ENCODE measurements at regions not wholly inside any gene's neighbourhood (a gene's known extent, or its start where the extent isn't known, plus 50 kb on each side); places are given as distances from the start of the nearest gene placed in this dataset.
"Not testable (repeated sequence)": the region's sequence is repeated elsewhere in the genome, so short reads cannot be mapped to it uniquely, and the experiment has no call there.

DNA sequence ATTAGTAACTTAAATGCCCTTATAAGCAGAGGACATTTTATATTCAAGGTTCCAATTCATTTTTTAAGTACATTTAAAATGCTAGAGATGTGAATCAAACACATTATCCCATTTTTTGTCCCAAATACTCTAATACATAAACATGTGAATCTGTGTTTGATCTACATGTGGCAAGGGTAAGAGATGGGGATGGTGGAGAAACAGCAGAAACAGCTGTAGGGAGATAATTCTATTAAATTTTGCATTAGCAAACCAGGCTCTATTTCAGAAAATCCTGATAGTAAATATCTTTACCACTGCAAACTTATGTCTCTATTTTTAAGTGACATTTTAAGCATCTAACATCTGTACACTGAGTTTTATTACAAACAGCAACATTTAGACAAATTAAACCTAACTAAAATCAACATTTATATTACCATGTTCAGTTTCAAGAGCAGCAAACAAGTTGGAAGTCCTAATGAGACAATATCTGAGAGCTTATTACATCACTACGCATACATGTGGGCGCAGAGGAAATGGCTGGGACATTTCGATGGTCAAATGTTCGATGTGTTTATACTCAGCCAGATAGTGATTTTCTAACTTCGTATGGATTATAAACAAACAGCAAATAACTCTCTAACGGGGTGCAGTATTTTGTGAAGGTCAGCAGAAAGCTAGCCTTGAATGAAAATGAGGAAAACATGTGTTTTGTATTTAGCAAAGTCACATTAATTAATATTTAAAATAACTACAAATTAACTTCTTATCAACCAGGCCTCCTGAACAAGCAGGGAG lies 165.1 kb downstream of the GJA1 start:
- H3K27me3 Mint-ChIP-seq, result no peaks in the 10 kb centered on the region
- no peaks in the 10 kb centered on the region for H3K4me1 Mint-ChIP-seq
- no peak overlapping the region for H3K27ac Mint-ChIP-seq
- ATAC-seq, result no peak
- H3K9me3 Mint-ChIP-seq, result no peaks in the 10 kb centered on the region
- H3K4me3 Mint-ChIP-seq, result no peak overlapping the region
- no peak for DNase-seq

- Mint-ChIP-seq H3K4me3 (no peak overlapping the region), H3K27me3 (no peaks in the 10 kb centered on the region), H3K27ac (no peak overlapping the region), H3K9me3 (no peaks in the 10 kb centered on the region), H3K4me1 (no peaks in the 10 kb centered on the region)
- DNase-seq (no peak), ATAC-seq (no peak)
Measured at GRCh38 chr6:121603486-121603885, 168.0 kb downstream of the GJA1 start.

GRCh38 chr6:121607721-121608120 lies 172.3 kb downstream of the GJA1 start:
- no peaks in the 10 kb centered on the region for H3K9me3 Mint-ChIP-seq

DNA sequence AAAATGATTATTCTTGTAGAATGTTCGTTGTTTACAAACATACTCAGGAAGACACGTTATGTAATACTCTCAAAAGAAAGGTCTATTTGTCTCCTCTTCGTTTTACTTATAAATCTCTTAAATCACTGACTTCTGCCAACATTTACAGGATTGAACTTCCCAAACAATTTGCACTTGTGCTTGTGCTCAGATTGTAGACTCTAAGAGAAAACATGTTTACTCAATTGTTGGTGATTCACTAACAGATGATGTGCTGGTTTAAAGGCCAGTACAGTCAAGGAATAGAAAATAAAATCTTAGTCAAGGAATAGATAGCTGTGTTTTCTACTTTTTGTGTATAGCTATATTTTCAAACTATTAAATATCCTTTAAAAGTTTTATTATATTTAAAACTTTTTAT lies 172.8 kb downstream of the GJA1 start:
- H3K27me3 Mint-ChIP-seq, result no peaks in the 10 kb centered on the region
- no peak overlapping the region for H3K27ac Mint-ChIP-seq
- no peaks in the 10 kb centered on the region for H3K4me1 Mint-ChIP-seq

More at GRCh38 chr6:121607721-121608120, 172.3 kb downstream of the GJA1 start:
- no peak overlapping the region for H3K4me3 Mint-ChIP-seq
- no peak for DNase-seq
- no peaks in the 10 kb centered on the region for H3K4me1 Mint-ChIP-seq
- ATAC-seq, result no peak
- H3K27me3 Mint-ChIP-seq, result no peaks in the 10 kb centered on the region
- H3K27ac Mint-ChIP-seq, result no peak overlapping the region

GRCh38 chr6:121609281-121609680 lies 173.8 kb downstream of the GJA1 start:
- Mint-ChIP-seq H3K27me3 (no peaks in the 10 kb centered on the region), H3K9me3 (no peaks in the 10 kb centered on the region), H3K4me1 (no peaks in the 10 kb centered on the region), H3K4me3 (no peak overlapping the region), H3K27ac (no peak overlapping the region)
- ATAC-seq (no peak), DNase-seq (no peak)

More for the DNA sequence above, 172.8 kb downstream of the GJA1 start:
- H3K9me3 Mint-ChIP-seq, result no peaks in the 10 kb centered on the region
- no peak for ATAC-seq
- H3K4me3 Mint-ChIP-seq, result no peak overlapping the region
- no peak for DNase-seq

- Mint-ChIP-seq H3K4me1 (no peaks in the 10 kb centered on the region), H3K27ac (no peak overlapping the region), H3K9me3 (peaks cover 0 to 5% of the 10 kb centered on the region in 2 donors), H3K27me3 (no peaks in the 10 kb centered on the region), H3K4me3 (no peak overlapping the region)
- no peak for DNase-seq
- no peak for ATAC-seq
Measured at GRCh38 chr6:121612927-121613326, 177.5 kb downstream of the GJA1 start.

GRCh38 chr6:121614115-121614514 lies 178.7 kb downstream of the GJA1 start:
- H3K4me3 Mint-ChIP-seq, result no peak overlapping the region
- no peak overlapping the region for H3K27ac Mint-ChIP-seq

GRCh38 chr6:121615493-121615892 lies 180.0 kb downstream of the GJA1 start:
- DNase-seq (no peak), ATAC-seq (no peak)
- H3K4me3 Mint-ChIP-seq, result no peak overlapping the region
- H3K4me1 Mint-ChIP-seq, result no peaks in the 10 kb centered on the region
- no peaks in the 10 kb centered on the region for H3K27me3 Mint-ChIP-seq
- H3K27ac Mint-ChIP-seq, result no peak overlapping the region
- H3K9me3 Mint-ChIP-seq, result peaks cover 0 to 5% of the 10 kb centered on the region in 2 donors

More at GRCh38 chr6:121614115-121614514, 178.7 kb downstream of the GJA1 start:
- Mint-ChIP-seq H3K27me3 (no peaks in the 10 kb centered on the region), H3K9me3 (peaks cover 0 to 5% of the 10 kb centered on the region in 2 donors), H3K4me1 (no peaks in the 10 kb centered on the region)
- DNase-seq (no peak), ATAC-seq (no peak)

DNA sequence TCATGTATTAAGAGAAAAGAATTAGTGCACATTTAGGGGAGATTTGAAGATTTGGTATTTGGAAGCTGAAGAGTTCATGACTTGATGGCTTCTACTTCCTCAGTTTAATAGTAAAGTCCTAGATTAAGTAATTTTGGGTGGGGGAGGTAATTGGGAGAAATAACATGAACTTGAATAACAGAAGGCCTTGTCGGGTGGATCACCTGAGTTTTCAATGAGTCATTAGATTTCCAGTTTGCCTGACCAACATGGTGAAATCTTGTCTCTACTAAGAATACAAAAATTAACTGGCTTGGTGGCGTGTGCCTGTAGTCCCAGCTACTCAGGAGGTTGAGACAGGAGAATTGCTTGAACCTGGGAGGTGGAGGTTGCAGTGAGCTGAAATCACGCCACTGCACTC lies 181.0 kb downstream of the GJA1 start:
- Mint-ChIP-seq H3K4me1 (no peaks in the 10 kb centered on the region), H3K27me3 (no peaks in the 10 kb centered on the region), H3K4me3 (no peak overlapping the region)

GRCh38 chr6:121617388-121617787 lies 181.9 kb downstream of the GJA1 start:
- Mint-ChIP-seq H3K27ac (no peak overlapping the region), H3K4me3 (no peak overlapping the region), H3K27me3 (no peaks in the 10 kb centered on the region), H3K9me3 (peaks cover 0 to 5% of the 10 kb centered on the region in 2 donors), H3K4me1 (no peaks in the 10 kb centered on the region)
- no peak for ATAC-seq
- no peak for DNase-seq

More for the DNA sequence above, 181.0 kb downstream of the GJA1 start:
- no peak overlapping the region for H3K27ac Mint-ChIP-seq
- DNase-seq (no peak), ATAC-seq (no peak)
- H3K9me3 Mint-ChIP-seq, result peaks cover 0 to 5% of the 10 kb centered on the region in 2 donors

DNA sequence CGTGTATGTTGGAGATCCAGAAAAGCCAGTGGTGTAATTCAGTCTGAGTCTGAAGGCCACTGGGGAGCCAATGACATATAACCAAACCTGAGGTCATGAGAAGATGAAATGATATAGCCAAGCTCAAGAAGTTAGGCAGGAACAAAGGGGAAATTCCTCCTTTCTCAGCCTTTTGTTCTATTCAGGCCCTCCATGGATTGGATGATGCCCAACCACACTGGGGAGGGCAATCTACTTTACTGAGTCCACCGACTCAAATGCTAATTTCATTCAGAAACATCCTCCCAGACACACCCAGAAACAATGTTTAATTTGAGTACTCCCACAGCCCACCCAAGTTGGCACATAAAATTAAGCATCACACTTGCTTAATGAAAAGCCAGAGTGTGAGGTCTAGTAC lies 183.6 kb downstream of the GJA1 start:
- ATAC-seq, result no peak
- Mint-ChIP-seq H3K27ac (no peak overlapping the region), H3K27me3 (no peaks in the 10 kb centered on the region), H3K4me3 (no peak overlapping the region), H3K4me1 (no peaks in the 10 kb centered on the region), H3K9me3 (peaks cover under 1 to 5% of the 10 kb centered on the region in 2 donors)
- no peak for DNase-seq

DNA sequence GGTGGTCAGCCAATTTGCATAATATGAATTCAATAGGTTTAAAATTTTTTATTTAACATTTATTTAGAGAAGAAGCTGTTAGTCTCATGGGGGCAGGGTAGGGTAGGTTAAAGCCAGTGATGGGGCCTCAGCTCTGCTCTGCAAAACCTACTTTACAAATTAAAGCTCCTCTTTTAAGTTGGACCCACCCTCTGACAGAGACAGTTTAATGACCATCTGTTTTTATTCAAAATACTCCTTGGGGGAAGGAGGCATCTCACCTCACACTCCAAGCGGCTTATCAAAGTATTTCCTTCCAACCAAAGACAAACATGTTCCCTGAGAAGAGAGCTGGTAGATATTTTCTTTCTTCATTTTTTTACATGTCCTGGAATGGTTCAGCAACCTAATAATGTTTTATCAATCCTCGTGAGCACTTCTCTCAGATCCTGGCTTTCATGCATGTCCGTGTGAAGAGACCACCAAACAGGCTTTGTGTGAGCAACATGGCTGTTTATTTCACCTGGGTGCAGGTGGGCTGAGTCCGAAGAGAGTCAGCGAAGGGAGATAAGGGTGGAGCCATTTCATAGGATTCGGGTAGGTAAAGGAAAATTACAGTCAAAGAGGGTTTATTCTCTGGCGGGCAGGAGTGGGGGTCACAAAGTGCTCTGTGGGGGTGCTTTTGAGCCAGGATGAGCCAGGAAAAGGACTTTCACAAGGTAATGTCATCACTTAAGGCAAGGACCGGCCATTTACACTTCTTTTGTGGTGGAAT lies 184.7 kb downstream of the GJA1 start:
- no peak overlapping the region for H3K4me3 Mint-ChIP-seq
- H3K27ac Mint-ChIP-seq, result no peak overlapping the region
- H3K9me3 Mint-ChIP-seq, result peaks cover 9 to 12% of the 10 kb centered on the region in 2 donors
- H3K4me1 Mint-ChIP-seq, result no peaks in the 10 kb centered on the region
- no peaks in the 10 kb centered on the region for H3K27me3 Mint-ChIP-seq
- ATAC-seq (no peak), DNase-seq (no peak)

GRCh38 chr6:121627761-121628160 lies 192.3 kb downstream of the GJA1 start:
- no peak overlapping the region for H3K27ac Mint-ChIP-seq
- no peak overlapping the region for H3K4me3 Mint-ChIP-seq
- no peak for ATAC-seq
- no peaks in the 10 kb centered on the region for H3K4me1 Mint-ChIP-seq
- DNase-seq, result no peak
- no peaks in the 10 kb centered on the region for H3K27me3 Mint-ChIP-seq
- H3K9me3 Mint-ChIP-seq, result peaks cover 29 to 34% of the 10 kb centered on the region in 2 donors

GRCh38 chr6:121630716-121631115 lies 195.3 kb downstream of the GJA1 start:
- Mint-ChIP-seq H3K4me1 (no peaks in the 10 kb centered on the region), H3K4me3 (no peak overlapping the region), H3K27me3 (no peaks in the 10 kb centered on the region), H3K27ac (no peak overlapping the region), H3K9me3 (peaks cover 27 to 29% of the 10 kb centered on the region in 2 donors)
- no peak for DNase-seq
- no peak for ATAC-seq

DNA sequence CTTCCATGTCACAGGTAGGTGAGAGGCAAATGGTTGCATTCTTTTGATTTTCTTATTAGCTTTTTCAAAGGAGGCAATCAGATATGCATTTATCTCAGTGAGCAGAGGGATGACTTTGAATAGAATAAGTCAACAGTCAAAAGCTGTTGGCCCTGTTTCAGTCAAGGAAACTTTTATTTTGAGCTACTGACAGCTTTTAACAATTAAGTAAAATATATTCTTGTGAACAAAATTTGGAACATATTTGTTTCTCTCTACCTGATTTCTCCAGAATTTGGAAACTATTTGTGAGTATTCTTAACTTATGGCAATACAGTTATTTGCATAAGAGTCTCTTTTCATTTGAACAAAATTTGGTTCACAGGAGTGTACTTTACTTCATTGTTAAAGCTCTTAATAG lies 196.3 kb downstream of the GJA1 start:
- not testable (repeated sequence) for H3K27me3 Mint-ChIP-seq, H3K4me3 Mint-ChIP-seq, DNase-seq, H3K27ac Mint-ChIP-seq, ATAC-seq, H3K4me1 Mint-ChIP-seq
- H3K9me3 Mint-ChIP-seq, result peaks cover 35 to 38% of the 10 kb centered on the region in 2 donors

- DNase-seq (no peak), ATAC-seq (no peak)
- H3K27me3 Mint-ChIP-seq, result no peaks in the 10 kb centered on the region
- no peak overlapping the region for H3K4me3 Mint-ChIP-seq
- no peaks in the 10 kb centered on the region for H3K4me1 Mint-ChIP-seq
- peaks cover 38 to 40% of the 10 kb centered on the region in 2 donors for H3K9me3 Mint-ChIP-seq
- no peak overlapping the region for H3K27ac Mint-ChIP-seq
Measured at GRCh38 chr6:121633309-121633708, 197.9 kb downstream of the GJA1 start.
